Fibroblast of villous mesenchyme (primary cell): ENCODE measurements at regions not wholly inside any gene's neighbourhood (a gene's known extent, or its start where the extent isn't known, plus 50 kb on each side); places are given as distances from the start of the nearest gene placed in this dataset.
"Not testable (repeated sequence)": the region's sequence is repeated elsewhere in the genome, so short reads cannot be mapped to it uniquely, and the experiment has no call there.

Source experiments
- DNase-seq: peaks from one replicate; pipeline ENCODE4 v3.0.0-alpha.2; 2010; ENCODE audit warnings: low read depth
- H3K4me3 ChIP-seq: 2 replicates; pipeline ENCODE4 v1.5.1; 2011; ENCODE audit warnings: low read depth, mild to moderate bottlenecking, low read length
- CTCF ChIP-seq: IDR thresholded peaks from 2 replicates; pipeline ENCODE4 v1.5.1; 2012; ENCODE audit warnings: low read depth, mild to moderate bottlenecking, low read length; ENCODE audit not compliant: insufficient read depth

GRCh38 chrX:14344172-14344940, 185.0 kb upstream of the GLRA2 start:
- no peak for DNase-seq
- TF ChIP-seq CTCF = no peak
- H3K4me3 ChIP-seq = no peak overlapping the region

- no peak for TF ChIP-seq CTCF
- DNase-seq = no peak
- no peak overlapping the region for H3K4me3 ChIP-seq
These were observed 219.9 kb upstream of the GLRA2 start for GRCh38 chrX:14309431-14309830.

GRCh38 chrX:14308976-14309375, 220.4 kb upstream of the GLRA2 start:
- H3K4me3 ChIP-seq, DNase-seq: not testable (repeated sequence)

GRCh38 chrX:14303891-14304290, 225.4 kb upstream of the GLRA2 start:
- no peak for TF ChIP-seq CTCF

GRCh38 chrX:14302561-14302960, 226.8 kb upstream of the GLRA2 start:
- not testable (repeated sequence) for DNase-seq, H3K4me3 ChIP-seq

More at GRCh38 chrX:14303891-14304290, 225.4 kb upstream of the GLRA2 start:
- H3K4me3 ChIP-seq = no peak overlapping the region
- no peak for DNase-seq

- no peak overlapping the region for H3K4me3 ChIP-seq
- no peak for TF ChIP-seq CTCF
- no peak for DNase-seq
These were observed 229.0 kb upstream of the GLRA2 start for GRCh38 chrX:14300376-14300775.

GRCh38 chrX:14295426-14295825, 233.9 kb upstream of the GLRA2 start:
- DNase-seq = no peak
- no peak for TF ChIP-seq CTCF
- no peak overlapping the region for H3K4me3 ChIP-seq
